Mucosa of rectum (tissue), 2 donors: ENCODE measurements at regions not wholly inside any gene's neighbourhood (a gene's known extent, or its start where the extent isn't known, plus 50 kb on each side); places are given as distances from the start of the nearest gene placed in this dataset.
A peak's percentile ranks its signal among the peaks of the same experiment; 100 is the strongest.

Experiments
- H3K27ac ChIP-seq, 2 donors: one replicate each; pipeline ENCODE4 v1.7.0; 2013; ENCODE audit warnings: inconsistent platforms in 2 of 2, low read depth in 2 of 2, low read length in 2 of 2
- H3K27me3 ChIP-seq, 2 donors: one replicate each; pipeline ENCODE4 v1.7.0; 2013; ENCODE audit warnings: low read length in 2 of 2; ENCODE audit not compliant: control insufficient read depth in 2 of 2, insufficient read depth in 2 of 2
- H3K36me3 ChIP-seq, 2 donors: one replicate each; pipeline ENCODE4 v1.7.0; 2013; ENCODE audit warnings: low read length in 2 of 2; ENCODE audit not compliant: control insufficient read depth in 2 of 2, insufficient read depth in 2 of 2
- H3K4me1 ChIP-seq, 2 donors: one replicate each; pipeline ENCODE4 v1.7.0; 2013; ENCODE audit warnings: low read length in 2 of 2, mild to moderate bottlenecking in 1 of 2; ENCODE audit not compliant: control insufficient read depth in 2 of 2, insufficient read depth in 2 of 2
- H3K4me3 ChIP-seq, 2 donors: one replicate each; pipeline ENCODE4 v1.7.0; 2013; ENCODE audit warnings: low read length in 2 of 2
- H3K9ac ChIP-seq, 2 donors: one replicate each; pipeline ENCODE4 v1.7.0; 2013; ENCODE audit warnings: low read length in 2 of 2, low read depth in 1 of 2, mild to moderate bottlenecking in 1 of 2
- H3K9me3 ChIP-seq, 2 donors: one replicate each; pipeline ENCODE4 v1.7.0; 2013; ENCODE audit warnings: low read length in 2 of 2; ENCODE audit not compliant: control insufficient read depth in 2 of 2
- donor health status: healthy.
- donor health status: Normal muscosa, but diverticular disease.

GRCh38 chr13:79267560-79267959, 138.5 kb downstream of the RBM26 start:
- Histone ChIP-seq H3K9ac (no peak overlapping the region), H3K27ac (no peak overlapping the region), H3K9me3 (no peaks in the 10 kb centered on the region), H3K27me3 (no peaks in the 10 kb centered on the region), H3K4me3 (no peak overlapping the region), H3K36me3 (no peaks in the 10 kb centered on the region), H3K4me1 (no peaks in the 10 kb centered on the region)

- H3K9ac ChIP-seq, result no peak overlapping the region
- H3K36me3 ChIP-seq, result no peaks in the 10 kb centered on the region
- no peaks in the 10 kb centered on the region for H3K27me3 ChIP-seq
- no peak overlapping the region for H3K4me3 ChIP-seq
- H3K27ac ChIP-seq, result no peak overlapping the region
- H3K4me1 ChIP-seq, result no peaks in the 10 kb centered on the region
- no peaks in the 10 kb centered on the region for H3K9me3 ChIP-seq
Measured at GRCh38 chr13:79258489-79258888, 147.6 kb downstream of the RBM26 start.

GRCh38 chr13:79246578-79246949, 159.5 kb downstream of the RBM26 start:
- H3K9me3 ChIP-seq, result no peaks in the 10 kb centered on the region
- H3K4me1 ChIP-seq, result no peaks in the 10 kb centered on the region
- H3K27me3 ChIP-seq, result no peaks in the 10 kb centered on the region
- H3K9ac ChIP-seq, result no peak overlapping the region
- no peaks in the 10 kb centered on the region for H3K36me3 ChIP-seq
- H3K27ac ChIP-seq, result no peak overlapping the region
- H3K4me3 ChIP-seq, result no peak overlapping the region

GRCh38 chr13:79245937-79246577, 160.0 kb downstream of the RBM26 start:
- Histone ChIP-seq H3K36me3 (no peaks in the 10 kb centered on the region), H3K9ac (no peak overlapping the region), H3K4me1 (no peaks in the 10 kb centered on the region), H3K4me3 (no peak overlapping the region), H3K9me3 (no peaks in the 10 kb centered on the region), H3K27me3 (no peaks in the 10 kb centered on the region), H3K27ac (no peak overlapping the region)

- no peaks in the 10 kb centered on the region for H3K27me3 ChIP-seq
- H3K9me3 ChIP-seq, result no peaks in the 10 kb centered on the region
- H3K4me3 ChIP-seq, result peak overlapping the region in 1 of 2 donors; percentile 23
- no peaks in the 10 kb centered on the region for H3K36me3 ChIP-seq
- no peak overlapping the region for H3K9ac ChIP-seq
- no peak overlapping the region for H3K27ac ChIP-seq
- H3K4me1 ChIP-seq, result no peaks in the 10 kb centered on the region
Measured at GRCh38 chr13:79241697-79242096, 164.4 kb downstream of the RBM26 start.

GRCh38 chr13:79237981-79238380, 168.1 kb downstream of the RBM26 start:
- Histone ChIP-seq H3K4me1 (no peaks in the 10 kb centered on the region), H3K4me3 (no peak overlapping the region), H3K36me3 (no peaks in the 10 kb centered on the region), H3K27ac (no peak overlapping the region), H3K9ac (no peak overlapping the region), H3K27me3 (no peaks in the 10 kb centered on the region), H3K9me3 (no peaks in the 10 kb centered on the region)

GRCh38 chr13:79231887-79232286, 174.2 kb downstream of the RBM26 start:
- Histone ChIP-seq H3K4me3 (no peak overlapping the region), H3K9me3 (no peaks in the 10 kb centered on the region), H3K4me1 (peaks cover 3 to 7% of the 10 kb centered on the region in 2 donors), H3K9ac (no peak overlapping the region), H3K27me3 (no peaks in the 10 kb centered on the region), H3K36me3 (no peaks in the 10 kb centered on the region), H3K27ac (no peak overlapping the region)

GRCh38 chr13:79229761-79230160, 176.3 kb downstream of the RBM26 start:
- Histone ChIP-seq H3K9me3 (no peaks in the 10 kb centered on the region), H3K27me3 (no peaks in the 10 kb centered on the region), H3K36me3 (no peaks in the 10 kb centered on the region), H3K4me1 (peaks cover 5 to 7% of the 10 kb centered on the region in 2 donors), H3K27ac (no peak overlapping the region), H3K4me3 (no peak overlapping the region), H3K9ac (no peak overlapping the region)

GRCh38 chr13:79228972-79229371, 177.1 kb downstream of the RBM26 start:
- no peaks in the 10 kb centered on the region for H3K27me3 ChIP-seq
- no peak overlapping the region for H3K4me3 ChIP-seq
- H3K9me3 ChIP-seq, result no peaks in the 10 kb centered on the region
- peaks cover 5 to 7% of the 10 kb centered on the region in 2 donors for H3K4me1 ChIP-seq
- H3K27ac ChIP-seq, result no peak overlapping the region
- no peak overlapping the region for H3K9ac ChIP-seq
- no peaks in the 10 kb centered on the region for H3K36me3 ChIP-seq

- Histone ChIP-seq H3K27ac (no peak overlapping the region), H3K4me3 (no peak overlapping the region), H3K9me3 (no peaks in the 10 kb centered on the region)
Measured at GRCh38 chr13:79227418-79227817, 178.6 kb downstream of the RBM26 start.

GRCh38 chr13:79226938-79227337, 179.1 kb downstream of the RBM26 start:
- Histone ChIP-seq H3K4me1 (peaks cover 5 to 7% of the 10 kb centered on the region in 2 donors), H3K27me3 (peaks cover 0 to 2% of the 10 kb centered on the region in 2 donors), H3K27ac (no peak overlapping the region), H3K36me3 (no peaks in the 10 kb centered on the region), H3K4me3 (no peak overlapping the region), H3K9me3 (no peaks in the 10 kb centered on the region), H3K9ac (no peak overlapping the region)

More at GRCh38 chr13:79227418-79227817, 178.6 kb downstream of the RBM26 start:
- Histone ChIP-seq H3K9ac (no peak overlapping the region), H3K4me1 (peaks cover 5 to 7% of the 10 kb centered on the region in 2 donors), H3K27me3 (peaks cover 0 to 2% of the 10 kb centered on the region in 2 donors), H3K36me3 (no peaks in the 10 kb centered on the region)
